ENCODE measurements at regions not wholly inside any gene's neighbourhood (a gene's known extent, or its start where the extent isn't known, plus 50 kb on each side); places are given as distances from the start of the nearest gene placed in this dataset.

- Mint-ChIP-seq H3K27me3 (ENCODE audit: insufficient read depth, unreplicated experiment) (no peaks in the 10 kb centered on the region), H3K9me3 (ENCODE audit: unreplicated experiment) (no peaks in the 10 kb centered on the region), H3K36me3 (ENCODE audit: insufficient read depth, unreplicated experiment) (no peaks in the 10 kb centered on the region), H3K4me3 (ENCODE audit: unreplicated experiment) (no peak overlapping the region), H3K4me1 (ENCODE audit: insufficient read depth, unreplicated experiment) (no peaks in the 10 kb centered on the region), H3K27ac (ENCODE audit: low read depth, unreplicated experiment) (no peak overlapping the region)
- intact Hi-C loops (cut with micrococcal nuclease), result no loop called here
- no TSS peak for BruUV-seq (replicated peaks)
- no peak for TF ChIP-seq CTCF (IDR thresholded peaks at IDR 0.05; ENCODE audit: unreplicated experiment)
- no peak for DNase-seq (ENCODE audit: unreplicated experiment)
- ChIA-PET POLR2A (interaction anchor here (0.6 kb wide), 1 partner anchor 1022 kb away, joined by 3 read pairs; the partner anchor contains the start of gene SEPTIN2), CTCF (no interaction called here)
Measured at GRCh38 chr2:240293557-240294461, 141.7 kb upstream of the GPC1 start.

GRCh38 chr2:240294514-240294913 is 140.9 kb upstream of the GPC1 start:
- Mint-ChIP-seq H3K36me3 (ENCODE audit: insufficient read depth, unreplicated experiment) (no peaks in the 10 kb centered on the region), H3K27ac (ENCODE audit: low read depth, unreplicated experiment) (no peak overlapping the region), H3K9me3 (ENCODE audit: unreplicated experiment) (no peaks in the 10 kb centered on the region), H3K4me1 (ENCODE audit: insufficient read depth, unreplicated experiment) (no peaks in the 10 kb centered on the region), H3K27me3 (ENCODE audit: insufficient read depth, unreplicated experiment) (no peaks in the 10 kb centered on the region), H3K4me3 (ENCODE audit: unreplicated experiment) (no peak overlapping the region)
- no peak for DNase-seq (ENCODE audit: unreplicated experiment)
- BruUV-seq (replicated peaks), result no TSS peak
- CTCF ChIA-PET, result no interaction called here
- no peak for TF ChIP-seq CTCF (IDR thresholded peaks at IDR 0.05; ENCODE audit: unreplicated experiment)
- POLR2A ChIA-PET, result interaction anchor here (0.6 kb wide), 1 partner anchor 1022 kb away, joined by 3 read pairs; the partner anchor contains the start of gene SEPTIN2
- intact Hi-C loops (cut with micrococcal nuclease), result no loop called here

GRCh38 chr2:240295256-240296103 is 140.0 kb upstream of the GPC1 start:
- ChIA-PET CTCF (no interaction called here), POLR2A (no interaction called here)
- no peaks in the 10 kb centered on the region for H3K36me3 Mint-ChIP-seq (ENCODE audit: insufficient read depth, unreplicated experiment)
- intact Hi-C loops (cut with micrococcal nuclease), result no loop called here
- no peaks in the 10 kb centered on the region for H3K4me1 Mint-ChIP-seq (ENCODE audit: insufficient read depth, unreplicated experiment)
- H3K4me3 Mint-ChIP-seq (ENCODE audit: unreplicated experiment), result no peak overlapping the region
- DNase-seq (ENCODE audit: unreplicated experiment), result no peak
- no peak overlapping the region for H3K27ac Mint-ChIP-seq (ENCODE audit: low read depth, unreplicated experiment)
- no peak for TF ChIP-seq CTCF (IDR thresholded peaks at IDR 0.05; ENCODE audit: unreplicated experiment)
- H3K27me3 Mint-ChIP-seq (ENCODE audit: insufficient read depth, unreplicated experiment), result no peaks in the 10 kb centered on the region
- BruUV-seq (replicated peaks), result no TSS peak
- H3K9me3 Mint-ChIP-seq (ENCODE audit: unreplicated experiment), result no peaks in the 10 kb centered on the region

- Mint-ChIP-seq H3K4me1 (ENCODE audit: insufficient read depth, unreplicated experiment) (no peaks in the 10 kb centered on the region), H3K4me3 (ENCODE audit: unreplicated experiment) (no peak overlapping the region), H3K9me3 (ENCODE audit: unreplicated experiment) (no peaks in the 10 kb centered on the region), H3K27ac (ENCODE audit: low read depth, unreplicated experiment) (no peak overlapping the region), H3K36me3 (ENCODE audit: insufficient read depth, unreplicated experiment) (no peaks in the 10 kb centered on the region), H3K27me3 (ENCODE audit: insufficient read depth, unreplicated experiment) (no peaks in the 10 kb centered on the region)
- no peak for DNase-seq (ENCODE audit: unreplicated experiment)
- CTCF ChIA-PET, result no interaction called here
- TF ChIP-seq CTCF (IDR thresholded peaks at IDR 0.05; ENCODE audit: unreplicated experiment), result no peak
- BruUV-seq (replicated peaks), result no TSS peak
- intact Hi-C loops (cut with micrococcal nuclease), result no loop called here
- POLR2A ChIA-PET, result no interaction called here
Measured at GRCh38 chr2:240296104-240296406, 139.4 kb upstream of the GPC1 start.
